Gastrocnemius medialis (tissue), 4 donors: ENCODE measurements at regions not wholly inside any gene's neighbourhood (a gene's known extent, or its start where the extent isn't known, plus 50 kb on each side); places are given as distances from the start of the nearest gene placed in this dataset.
A peak's percentile ranks its signal among the peaks of the same experiment; 100 is the strongest.

ENCODE experiments used
- ATAC-seq, 2 donors: fragments of 150-250 bp; one replicate each; pipeline ENCODE4 v1.9.1; 2016
- DNase-seq, 2 donors: peaks; one replicate each; pipeline ENCODE4 v3.0.0-alpha.2; 2019
- H3K27ac ChIP-seq, 4 donors: fragments of 200-600 bp; sonication (generic); 1 replicate in 1 of 4; 2 replicates in 3 of 4; pipeline ENCODE4 v1.5.1; 2016 to 2018; ENCODE audit warnings: mild to moderate bottlenecking in 2 of 4, moderate library complexity in 1 of 4
- H3K27me3 ChIP-seq, 3 donors: fragments of 200-600 bp; sonication (generic) in 2 of 3; 1 replicate in 1 of 3; 2 replicates in 2 of 3; pipeline versions ENCODE4 v1.5.1 to v1.6.0; 2016 to 2019; ENCODE audit warnings: mild to moderate bottlenecking in 1 of 3, moderate library complexity in 1 of 3
- H3K36me3 ChIP-seq, 2 donors: fragments of 200-600 bp; sonication (generic) in 1 of 2; one replicate each; pipeline ENCODE4 v1.5.1; 2017 to 2018
- H3K4me1 ChIP-seq, 2 donors: fragments of 200-600 bp; sonication (generic) in 1 of 2; one replicate each; pipeline ENCODE4 v1.5.1; 2016 to 2017; ENCODE audit warnings: mild to moderate bottlenecking in 2 of 2
- H3K4me3 ChIP-seq, 4 donors: fragments of 200-600 bp; sonication (generic) in 3 of 4; 1 replicate in 1 of 4; 2 replicates in 3 of 4; pipeline ENCODE4 v1.5.1; 2016 to 2019; ENCODE audit warnings: mild to moderate bottlenecking in 2 of 4
- H3K9me3 ChIP-seq, 3 donors: fragments of 200-600 bp; sonication (generic) in 2 of 3; 1 replicate in 1 of 3; 2 replicates in 2 of 3; pipeline ENCODE4 v1.5.1; 2016 to 2019
- POLR2A ChIP-seq, 2 donors: fragments of 450-650 bp; IDR thresholded peaks; one replicate each; pipeline ENCODE4 v1.6.1; 2017; ENCODE audit warnings: antibody characterized with exemption in 2 of 2, mild to moderate bottlenecking in 2 of 2, moderate library complexity in 2 of 2
- in situ Hi-C, 4 donors: fragments of 200-750 bp; cut with MboI; loops; one replicate each; pipeline versions ENCODE4 v1.15.0 to v1.8.0; 2017; ENCODE audit warnings: low sequenced_read_pairs in 4 of 4
- intact Hi-C: fragments of 100-400 bp; cut with DNase I; formaldehyde crosslinking; loops from one replicate; pipeline ENCODE4 v1.15.1; 2023; ENCODE audit warnings: low total_unique reads
- TF ChIP-seq, protein P1 (sequence below), 5 experiments: fragments of 450-650 bp in 3 of 5; fragments of 200-600 bp in 2 of 5; sonication (generic) in 2 of 5; IDR thresholded peaks in 4 of 5; conservative IDR thresholded peaks in 1 of 5; 1 replicate in 4 of 5; 2 replicates in 1 of 5; pipeline ENCODE4 v1.5.1; 2016 to 2019; ENCODE audit warnings: antibody characterized with exemption in 5 of 5, mild to moderate bottlenecking in 3 of 5, moderate library complexity in 3 of 5

DNA sequence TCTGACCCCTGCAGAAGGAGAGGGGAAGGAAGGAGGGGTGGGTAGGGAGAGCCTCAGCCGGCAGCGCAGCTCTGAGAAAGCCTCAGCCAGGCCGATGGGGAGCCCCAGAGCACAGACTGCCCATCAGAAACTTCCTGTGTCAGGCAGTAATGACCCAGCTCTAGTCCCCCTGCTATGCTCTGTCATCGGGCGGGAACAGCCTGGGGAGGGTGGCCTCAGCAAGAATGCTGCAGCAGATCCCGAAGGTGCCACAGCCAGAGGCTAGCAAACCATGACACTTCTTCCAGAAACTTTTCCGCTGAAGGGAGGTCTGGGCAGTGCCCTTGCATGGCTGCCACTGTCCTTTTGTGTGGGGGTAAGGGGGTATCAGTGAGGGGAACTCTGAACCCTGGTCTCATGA, 279.0 kb downstream of the BCOR start:
- Histone ChIP-seq H3K36me3 (no peaks in the 10 kb centered on the region), H3K27me3 (peaks cover 0 to 14% (median 10%) of the 10 kb centered on the region in 3 donors), H3K4me1 (peaks cover 5 to 6% of the 10 kb centered on the region in 2 donors), H3K27ac (no peak overlapping the region), H3K9me3 (no peaks in the 10 kb centered on the region), H3K4me3 (no peak overlapping the region)
- no peak for DNase-seq
- in situ Hi-C loops: loop anchor here in 2 of 4 donors (10.0 to 25.0 kb wide), 2 partner anchors 346 to 469 kb away; no protein-coding TSS in a partner anchor
- ATAC-seq: no peak
- TF ChIP-seq POLR2A (IDR thresholded peaks at IDR 0.05): no peak
- TF ChIP-seq, protein P1, sequence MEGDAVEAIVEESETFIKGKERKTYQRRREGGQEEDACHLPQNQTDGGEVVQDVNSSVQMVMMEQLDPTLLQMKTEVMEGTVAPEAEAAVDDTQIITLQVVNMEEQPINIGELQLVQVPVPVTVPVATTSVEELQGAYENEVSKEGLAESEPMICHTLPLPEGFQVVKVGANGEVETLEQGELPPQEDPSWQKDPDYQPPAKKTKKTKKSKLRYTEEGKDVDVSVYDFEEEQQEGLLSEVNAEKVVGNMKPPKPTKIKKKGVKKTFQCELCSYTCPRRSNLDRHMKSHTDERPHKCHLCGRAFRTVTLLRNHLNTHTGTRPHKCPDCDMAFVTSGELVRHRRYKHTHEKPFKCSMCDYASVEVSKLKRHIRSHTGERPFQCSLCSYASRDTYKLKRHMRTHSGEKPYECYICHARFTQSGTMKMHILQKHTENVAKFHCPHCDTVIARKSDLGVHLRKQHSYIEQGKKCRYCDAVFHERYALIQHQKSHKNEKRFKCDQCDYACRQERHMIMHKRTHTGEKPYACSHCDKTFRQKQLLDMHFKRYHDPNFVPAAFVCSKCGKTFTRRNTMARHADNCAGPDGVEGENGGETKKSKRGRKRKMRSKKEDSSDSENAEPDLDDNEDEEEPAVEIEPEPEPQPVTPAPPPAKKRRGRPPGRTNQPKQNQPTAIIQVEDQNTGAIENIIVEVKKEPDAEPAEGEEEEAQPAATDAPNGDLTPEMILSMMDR (IDR thresholded peaks at IDR 0.05 in 4 of 5, conservative IDR thresholded peaks at IDR 0.05 in 1 of 5): no peak
- intact Hi-C loops: loop anchor here (10.0 kb wide), 2 partner anchors 276 to 646 kb away; partner anchors contain the start of gene BCOR

DNA sequence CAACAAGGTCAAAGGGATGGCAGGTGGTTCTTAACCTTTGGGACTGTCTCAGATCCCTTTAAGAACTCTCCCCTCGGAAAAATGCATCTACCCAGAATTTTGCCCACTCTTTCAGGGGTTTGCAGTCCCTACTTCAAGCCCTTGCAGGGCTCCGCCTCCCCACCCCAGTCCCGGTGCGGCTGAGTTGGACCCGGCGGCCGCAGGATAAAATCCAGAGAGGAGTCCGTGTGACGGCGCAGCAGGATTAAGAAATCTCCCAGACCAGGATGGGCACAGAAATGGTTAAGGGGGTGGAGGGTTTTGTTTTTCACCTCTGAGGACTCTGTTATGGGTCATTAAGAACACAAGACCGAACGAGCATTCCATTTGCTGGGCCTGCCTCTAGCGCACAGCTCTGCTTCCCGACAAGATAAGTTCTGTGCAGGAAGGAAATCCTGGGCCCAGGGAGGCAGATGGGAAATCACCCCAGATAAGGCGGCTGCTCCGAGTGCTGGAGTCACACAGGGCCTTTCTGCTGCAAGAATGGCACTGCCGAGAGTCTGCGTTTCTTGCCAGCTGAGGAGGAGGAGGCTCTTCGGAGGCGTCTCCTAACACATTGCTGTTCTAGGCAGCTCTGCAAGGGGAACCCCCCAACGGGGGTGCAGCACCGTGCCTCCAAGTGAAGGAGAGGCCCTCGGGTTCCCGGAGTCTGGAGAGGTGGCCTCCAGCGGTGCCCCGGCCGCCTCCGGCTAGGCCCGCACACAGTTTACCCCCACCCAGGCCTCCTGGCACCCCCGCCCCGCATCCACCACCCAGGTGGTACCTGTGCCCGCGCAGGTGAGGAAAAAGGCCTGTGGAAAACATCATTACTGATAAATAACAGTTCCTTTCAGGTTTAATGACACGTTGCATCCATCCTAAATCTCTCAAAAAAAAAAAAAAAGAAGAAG, 277.6 kb downstream of the BCOR start:
- no peaks in the 10 kb centered on the region for H3K9me3 ChIP-seq
- no peak for DNase-seq
- no peak overlapping the region for H3K27ac ChIP-seq
- intact Hi-C loops (loop anchor here (10.0 kb wide), 2 partner anchors 275 to 645 kb away; partner anchors contain the start of gene BCOR), in situ Hi-C loops (loop anchor here in 2 of 4 donors (10.0 to 25.0 kb wide), 2 partner anchors 345 to 467 kb away; no protein-coding TSS in a partner anchor)
- peaks cover 0 to 14% (median 10%) of the 10 kb centered on the region in 3 donors for H3K27me3 ChIP-seq
- no peak for ATAC-seq
- H3K36me3 ChIP-seq: no peaks in the 10 kb centered on the region
- no peak for TF ChIP-seq POLR2A (IDR thresholded peaks at IDR 0.05)
- TF ChIP-seq, protein P1 (IDR thresholded peaks at IDR 0.05 in 4 of 5, conservative IDR thresholded peaks at IDR 0.05 in 1 of 5): no peak
- no peaks in the 10 kb centered on the region for H3K4me1 ChIP-seq
- peak overlapping the region in 3 of 4 donors; percentile 43 to 44 (median 44) for H3K4me3 ChIP-seq

DNA sequence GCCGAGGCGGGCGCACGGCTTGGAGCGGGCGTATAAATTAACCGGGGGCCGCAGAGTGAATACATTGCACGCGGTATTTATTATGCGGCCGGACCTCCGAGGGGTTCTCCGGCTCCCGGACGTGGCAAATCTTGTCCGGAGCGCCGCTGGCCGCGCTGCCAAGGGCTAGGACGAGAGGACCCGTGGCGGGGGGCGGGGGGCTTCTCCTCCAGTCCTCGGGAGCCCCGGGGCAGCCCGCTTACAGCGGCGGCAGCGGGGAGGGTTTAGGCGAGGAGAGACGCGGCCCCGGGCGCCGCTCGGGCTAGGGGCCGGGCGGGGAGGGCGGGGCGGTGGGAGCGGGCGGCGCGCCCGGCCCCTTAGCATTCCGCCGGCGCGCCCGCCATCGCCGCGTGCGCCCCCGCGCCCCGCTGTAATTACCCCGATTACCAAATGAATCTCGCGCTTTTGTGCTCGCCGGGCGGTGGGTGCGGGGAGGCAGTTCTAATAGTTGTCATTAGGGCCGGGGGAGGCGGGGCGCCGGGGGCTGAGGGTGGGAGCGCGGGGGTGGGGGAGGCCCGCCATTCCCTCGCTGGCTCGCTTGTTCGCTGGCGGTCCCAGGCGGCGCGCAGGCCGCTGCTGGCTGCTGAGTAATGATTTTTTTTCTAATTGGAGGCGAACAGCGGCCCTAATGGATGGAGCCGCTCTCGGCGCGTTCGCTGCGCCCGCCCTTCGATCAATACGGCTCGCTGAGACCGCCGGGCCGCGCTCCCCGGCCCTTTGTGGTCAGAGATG, 276.6 kb downstream of the BCOR start:
- intact Hi-C loops: no loop called here
- H3K27ac ChIP-seq: no peak overlapping the region
- in situ Hi-C loops: loop anchor here in 1 of 4 donors (25.0 kb wide), 1 partner anchor 466 kb away; no protein-coding TSS in a partner anchor

DNA sequence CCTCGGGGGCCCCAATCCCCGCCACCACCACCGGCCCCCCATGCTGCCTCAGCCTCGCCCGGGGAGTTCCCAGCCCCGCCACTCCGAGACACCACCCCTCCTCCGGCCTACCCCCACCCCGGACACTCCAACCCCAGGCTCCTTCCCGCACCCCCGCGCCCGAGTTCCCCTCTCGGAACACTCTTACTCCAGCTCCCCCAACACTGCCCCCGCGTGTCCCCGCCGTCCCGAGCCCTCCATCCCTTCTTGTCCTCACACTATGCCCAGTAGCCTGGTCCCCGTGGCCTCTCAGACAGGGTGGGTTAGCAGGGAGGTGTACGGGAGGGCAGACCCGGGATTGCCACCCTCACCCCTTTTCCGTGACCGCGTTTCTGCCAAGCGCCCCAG, 276.1 kb downstream of the BCOR start:
- no peak for TF ChIP-seq POLR2A (IDR thresholded peaks at IDR 0.05)
- TF ChIP-seq, protein P1 (IDR thresholded peaks at IDR 0.05 in 4 of 5, conservative IDR thresholded peaks at IDR 0.05 in 1 of 5): no peak
- intact Hi-C loops (no loop called here), in situ Hi-C loops (loop anchor here in 1 of 4 donors (25.0 kb wide), 1 partner anchor 466 kb away; no protein-coding TSS in a partner anchor)
- Histone ChIP-seq H3K9me3 (no peaks in the 10 kb centered on the region), H3K4me1 (no peaks in the 10 kb centered on the region), H3K27me3 (peaks cover 0 to 14% (median 10%) of the 10 kb centered on the region in 3 donors), H3K4me3 (peak overlapping the region in 1 of 4 donors; percentile 44), H3K36me3 (no peaks in the 10 kb centered on the region), H3K27ac (no peak overlapping the region)
- no peak for ATAC-seq
- DNase-seq: no peak

More for the DNA sequence above, 276.6 kb downstream of the BCOR start:
- H3K4me1 ChIP-seq: no peaks in the 10 kb centered on the region
- no peaks in the 10 kb centered on the region for H3K36me3 ChIP-seq
- TF ChIP-seq, protein P1 (IDR thresholded peaks at IDR 0.05 in 4 of 5, conservative IDR thresholded peaks at IDR 0.05 in 1 of 5): no peak
- no peak for TF ChIP-seq POLR2A (IDR thresholded peaks at IDR 0.05)
- no peaks in the 10 kb centered on the region for H3K9me3 ChIP-seq
- ATAC-seq (no peak), DNase-seq (no peak)
- peak overlapping the region; percentile 37 to 44 (median 44) for H3K4me3 ChIP-seq
- H3K27me3 ChIP-seq: peaks cover 0 to 14% (median 10%) of the 10 kb centered on the region in 3 donors
